Effector memory CD4-positive, alpha-beta T cell (primary cell): ENCODE measurements at regions not wholly inside any gene's neighbourhood (a gene's known extent, or its start where the extent isn't known, plus 50 kb on each side); places are given as distances from the start of the nearest gene placed in this dataset.

Source experiments
- DNase-seq, 3 donors: peaks; one replicate each; pipeline ENCODE4 v3.0.0-alpha.2; 2020
- H3K27ac ChIP-seq: 2 replicates; pipeline ENCODE4 v1.7.0; 2013; ENCODE audit warnings: mild to moderate bottlenecking, low read length, moderate library complexity; ENCODE audit not compliant: insufficient read depth, poor library complexity, severe bottlenecking
- H3K27me3 ChIP-seq: replicated peaks from 2 replicates; pipeline ENCODE4 v1.7.0; 2013; ENCODE audit warnings: mild to moderate bottlenecking, low read length; ENCODE audit not compliant: insufficient read depth, control insufficient read depth, poor library complexity, severe bottlenecking
- H3K36me3 ChIP-seq: 2 replicates; pipeline ENCODE4 v1.7.0; 2013; ENCODE audit warnings: mild to moderate bottlenecking, low read length, moderate library complexity; ENCODE audit not compliant: control insufficient read depth, insufficient read depth
- H3K4me1 ChIP-seq: 2 replicates; pipeline ENCODE4 v1.7.0; 2013; ENCODE audit warnings: low read length, mild to moderate bottlenecking; ENCODE audit not compliant: control insufficient read depth, insufficient read depth, poor library complexity, severe bottlenecking
- H3K4me3 ChIP-seq: 2 replicates; pipeline ENCODE4 v1.7.0; 2013; ENCODE audit warnings: low read length, low read depth, mild to moderate bottlenecking; ENCODE audit not compliant: insufficient read depth, poor library complexity, severe bottlenecking
- H3K9me3 ChIP-seq: 2 replicates; pipeline ENCODE4 v1.7.0; 2013; ENCODE audit warnings: mild to moderate bottlenecking, low read length, moderate library complexity; ENCODE audit not compliant: control insufficient read depth

DNA sequence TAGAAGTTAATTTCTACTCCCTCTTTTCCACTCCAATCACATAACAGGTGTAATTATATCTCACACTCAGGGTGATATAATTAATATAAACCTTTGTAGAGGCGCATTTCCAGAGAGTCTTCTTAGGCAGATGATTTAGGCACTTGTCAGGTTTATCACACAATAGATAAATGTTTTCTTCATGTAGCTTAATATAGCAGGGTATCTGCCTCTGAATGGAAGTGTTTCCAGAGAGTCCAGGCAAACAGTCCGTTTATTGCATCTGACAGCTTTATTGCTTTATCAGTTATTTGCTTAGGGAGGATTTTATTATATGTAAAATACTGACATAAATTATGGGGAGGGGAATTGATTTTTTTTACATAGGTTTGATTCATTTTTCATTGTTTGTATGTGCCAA lies 766.3 kb downstream of the SLC4A3 start:
- no peak for DNase-seq
- Histone ChIP-seq H3K27ac (no peak overlapping the region), H3K9me3 (no peaks in the 10 kb centered on the region), H3K4me1 (no peaks in the 10 kb centered on the region), H3K4me3 (no peak overlapping the region), H3K36me3 (no peaks in the 10 kb centered on the region), H3K27me3 (no peaks in the 10 kb centered on the region)

DNA sequence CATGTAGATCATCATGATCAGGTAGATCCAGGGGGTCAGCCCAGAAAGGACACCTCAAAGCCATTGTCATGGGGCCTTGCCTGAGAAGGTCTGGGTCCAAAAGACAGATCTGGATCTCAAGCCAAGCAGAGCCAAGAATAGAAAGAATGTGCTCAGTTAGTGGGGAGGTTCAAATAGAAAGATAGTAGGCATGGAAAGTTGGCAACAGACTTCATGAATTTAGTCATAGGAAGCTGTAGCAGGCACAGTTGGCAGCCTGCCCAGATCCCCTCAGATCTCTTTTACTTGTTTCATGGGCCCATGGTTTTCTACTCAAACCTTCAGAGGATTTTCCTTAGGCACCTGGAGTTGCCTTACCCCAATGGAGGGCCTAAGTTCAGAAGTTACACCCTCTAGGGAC lies 767.0 kb downstream of the SLC4A3 start:
- no peaks in the 10 kb centered on the region for H3K27me3 ChIP-seq
- no peaks in the 10 kb centered on the region for H3K4me1 ChIP-seq
- H3K27ac ChIP-seq: no peak overlapping the region
- no peaks in the 10 kb centered on the region for H3K36me3 ChIP-seq
- H3K9me3 ChIP-seq: no peaks in the 10 kb centered on the region
- H3K4me3 ChIP-seq: no peak overlapping the region
- DNase-seq: no peak

DNA sequence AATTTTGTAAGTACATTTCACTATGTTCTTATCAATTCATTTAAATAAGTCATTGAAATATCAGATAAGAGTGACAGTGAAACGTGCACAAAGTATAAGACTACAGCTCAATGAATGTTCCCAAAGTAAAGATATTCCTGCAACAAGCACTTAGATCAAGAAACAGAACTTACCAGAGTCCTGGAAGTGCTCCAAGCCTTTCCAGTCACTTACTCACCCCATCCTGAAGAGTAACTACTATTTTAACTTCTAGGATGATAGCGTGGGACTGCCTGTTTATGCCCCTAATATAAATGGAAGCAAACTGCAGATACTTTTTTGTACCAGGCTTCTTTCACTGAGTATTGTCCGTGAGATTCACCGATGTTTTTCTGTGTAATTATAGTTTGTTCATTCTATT lies 768.9 kb downstream of the SLC4A3 start:
- H3K27ac ChIP-seq: no peak overlapping the region
- no peaks in the 10 kb centered on the region for H3K4me1 ChIP-seq
- H3K9me3 ChIP-seq: no peaks in the 10 kb centered on the region
- no peak for DNase-seq
- H3K27me3 ChIP-seq: no peaks in the 10 kb centered on the region
- no peak overlapping the region for H3K4me3 ChIP-seq
- no peaks in the 10 kb centered on the region for H3K36me3 ChIP-seq

DNA sequence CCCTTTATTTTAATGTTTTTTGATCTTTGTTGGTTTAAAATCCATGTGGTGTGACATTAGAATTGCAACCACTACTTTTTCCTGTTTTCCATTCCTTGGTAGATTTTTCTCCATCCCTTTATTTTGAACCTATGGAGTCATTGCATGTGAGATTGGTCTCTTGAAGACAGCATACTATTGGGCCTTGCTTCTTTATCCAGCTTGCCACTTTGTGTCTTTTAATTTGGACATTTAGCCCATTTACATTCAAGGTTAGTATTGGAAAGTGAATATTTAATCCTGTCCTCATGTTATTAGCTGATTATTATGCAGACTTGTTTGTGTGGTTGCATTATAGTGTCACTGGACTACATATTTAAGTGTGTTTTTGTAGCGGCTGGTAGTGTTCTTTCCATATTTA lies 782.9 kb downstream of the SLC4A3 start:
- no peaks in the 10 kb centered on the region for H3K27me3 ChIP-seq
- no peak overlapping the region for H3K27ac ChIP-seq
- no peak overlapping the region for H3K4me3 ChIP-seq
- no peak for DNase-seq
- H3K9me3 ChIP-seq: no peaks in the 10 kb centered on the region
- H3K36me3 ChIP-seq: no peaks in the 10 kb centered on the region
- H3K4me1 ChIP-seq: no peaks in the 10 kb centered on the region

DNA sequence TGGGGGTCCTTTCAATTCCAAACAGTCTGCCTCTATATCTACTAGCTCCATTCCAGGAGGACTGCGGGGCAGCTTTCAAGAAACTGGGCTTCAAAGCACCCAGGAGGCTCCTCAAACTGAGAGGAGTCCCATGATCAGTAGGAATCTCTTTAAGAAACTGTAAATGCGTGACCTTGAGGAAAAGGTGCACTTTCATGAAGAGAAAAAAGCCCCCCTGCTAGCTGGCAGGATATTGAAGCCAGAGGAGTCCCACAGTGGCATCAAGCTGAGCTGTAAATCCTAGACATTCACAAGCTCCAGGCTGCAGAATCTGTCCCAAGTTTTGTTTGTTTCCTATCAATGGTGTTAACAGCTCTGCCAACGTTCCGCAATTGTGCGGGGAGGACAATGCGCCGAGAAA lies 790.1 kb downstream of the SLC4A3 start:
- H3K27me3 ChIP-seq: no peaks in the 10 kb centered on the region
- no peak overlapping the region for H3K4me3 ChIP-seq
- H3K4me1 ChIP-seq: no peaks in the 10 kb centered on the region
- no peaks in the 10 kb centered on the region for H3K9me3 ChIP-seq
- DNase-seq: no peak
- H3K36me3 ChIP-seq: no peaks in the 10 kb centered on the region
- H3K27ac ChIP-seq: no peak overlapping the region

DNA sequence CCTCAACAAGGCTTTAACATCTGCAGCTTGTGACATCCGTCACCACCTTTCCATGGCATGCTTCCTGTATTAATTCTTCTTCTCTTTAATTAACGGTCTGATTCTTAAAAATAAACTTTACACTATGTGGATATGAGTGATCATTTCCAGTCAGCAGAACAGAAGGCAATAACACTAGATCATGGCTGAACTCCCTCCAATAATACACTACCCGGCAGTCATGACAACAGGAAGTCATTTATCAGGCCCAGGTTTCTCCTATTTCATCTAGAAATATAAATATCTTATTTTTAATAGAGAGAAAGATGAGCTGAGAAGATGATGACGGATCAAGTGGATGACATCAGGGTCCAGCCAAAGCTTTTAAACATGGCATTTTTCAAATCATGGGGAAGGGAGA lies 792.2 kb downstream of the SLC4A3 start:
- Histone ChIP-seq H3K4me3 (no peak overlapping the region), H3K9me3 (no peaks in the 10 kb centered on the region), H3K36me3 (no peaks in the 10 kb centered on the region), H3K27ac (no peak overlapping the region), H3K4me1 (no peaks in the 10 kb centered on the region), H3K27me3 (no peaks in the 10 kb centered on the region)
- no peak for DNase-seq

DNA sequence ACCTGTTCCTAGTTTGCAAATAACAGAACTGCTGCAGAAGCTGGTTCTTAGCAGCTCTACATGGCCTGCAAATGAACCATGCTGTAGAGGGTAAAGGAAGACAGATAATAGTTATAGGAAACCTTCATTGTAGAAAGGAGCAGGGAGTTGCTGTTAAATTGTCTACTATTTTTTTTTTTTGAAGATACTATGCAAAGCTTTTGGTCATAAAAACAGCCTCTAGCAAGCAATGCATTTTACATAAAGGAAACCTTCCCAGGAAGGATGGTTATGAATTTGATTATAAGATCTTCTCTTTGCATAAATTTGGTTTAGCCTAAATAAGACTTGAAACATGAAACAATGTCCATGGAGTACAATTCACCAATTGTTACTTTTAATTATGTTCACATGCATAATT lies 793.4 kb downstream of the SLC4A3 start:
- Histone ChIP-seq H3K4me1 (no peaks in the 10 kb centered on the region), H3K9me3 (no peaks in the 10 kb centered on the region), H3K36me3 (no peaks in the 10 kb centered on the region), H3K4me3 (no peak overlapping the region), H3K27ac (no peak overlapping the region), H3K27me3 (no peaks in the 10 kb centered on the region)
- no peak for DNase-seq

DNA sequence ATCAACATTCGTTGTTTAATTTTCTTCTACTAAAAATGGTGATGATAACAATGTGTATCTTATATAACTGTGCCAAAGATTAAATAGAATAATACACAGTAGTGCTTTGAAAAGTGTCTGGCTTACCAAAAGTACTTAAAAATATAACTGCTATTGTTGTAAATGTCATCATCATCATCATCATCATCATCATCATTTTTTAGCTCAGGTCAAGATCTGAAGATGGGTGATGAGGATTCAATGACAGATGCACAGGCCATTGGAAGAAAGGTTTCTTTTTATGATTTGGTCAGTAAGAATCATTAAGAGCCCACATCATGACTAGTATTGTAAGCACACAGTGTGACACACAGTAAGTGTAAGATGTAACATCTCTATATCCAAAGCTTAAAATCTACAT lies 795.2 kb downstream of the SLC4A3 start:
- DNase-seq: no peak
- no peaks in the 10 kb centered on the region for H3K9me3 ChIP-seq
- H3K27ac ChIP-seq: no peak overlapping the region
- H3K36me3 ChIP-seq: no peaks in the 10 kb centered on the region
- H3K4me3 ChIP-seq: no peak overlapping the region
- no peaks in the 10 kb centered on the region for H3K4me1 ChIP-seq
- H3K27me3 ChIP-seq: no peaks in the 10 kb centered on the region

DNA sequence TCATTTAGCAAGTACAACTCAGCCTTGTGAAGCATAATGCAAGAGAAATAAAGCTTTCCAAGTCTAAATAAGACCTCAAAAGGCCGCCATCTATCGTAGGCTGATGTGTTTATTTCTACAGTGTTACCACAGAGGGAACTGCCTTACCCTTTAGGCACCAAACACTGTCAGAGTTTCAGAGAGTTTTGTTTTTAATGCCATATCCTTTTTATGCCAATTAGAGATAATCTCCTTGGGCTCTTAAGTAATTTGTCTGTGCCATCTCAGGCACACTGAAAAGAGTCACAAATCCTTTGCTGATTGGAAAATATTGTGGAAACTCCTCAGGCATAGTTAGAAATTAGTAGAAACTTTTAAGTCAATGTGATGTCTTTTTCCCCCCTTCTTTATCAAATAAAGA lies 797.1 kb downstream of the SLC4A3 start:
- no peaks in the 10 kb centered on the region for H3K9me3 ChIP-seq
- no peak for DNase-seq
- H3K4me3 ChIP-seq: no peak overlapping the region
- no peaks in the 10 kb centered on the region for H3K36me3 ChIP-seq
- H3K27ac ChIP-seq: no peak overlapping the region
- H3K4me1 ChIP-seq: no peaks in the 10 kb centered on the region
- H3K27me3 ChIP-seq: no peaks in the 10 kb centered on the region

DNA sequence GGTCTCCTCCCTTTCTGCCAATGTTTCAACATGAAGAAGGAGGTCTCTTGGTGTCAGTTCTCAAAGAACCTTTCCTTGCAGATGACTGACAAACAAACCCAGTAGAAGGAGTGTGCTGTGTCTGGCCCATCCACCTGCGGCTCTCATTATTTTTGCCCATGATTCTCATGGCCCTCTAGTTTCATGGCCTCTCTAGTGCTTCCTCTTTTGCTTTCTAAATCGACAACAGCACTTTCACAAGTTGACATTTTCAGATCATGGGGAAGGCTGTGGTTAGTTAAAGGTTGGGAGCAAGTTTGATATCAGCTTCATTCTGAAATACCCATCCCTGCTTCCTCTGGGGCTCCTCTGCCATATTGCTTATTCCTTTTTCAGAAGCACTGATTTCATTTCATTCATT lies 805.2 kb downstream of the SLC4A3 start:
- H3K9me3 ChIP-seq: no peaks in the 10 kb centered on the region
- no peaks in the 10 kb centered on the region for H3K36me3 ChIP-seq
- H3K27me3 ChIP-seq: no peaks in the 10 kb centered on the region
- no peak overlapping the region for H3K4me3 ChIP-seq
- DNase-seq: no peak
- H3K27ac ChIP-seq: no peak overlapping the region
- no peaks in the 10 kb centered on the region for H3K4me1 ChIP-seq

DNA sequence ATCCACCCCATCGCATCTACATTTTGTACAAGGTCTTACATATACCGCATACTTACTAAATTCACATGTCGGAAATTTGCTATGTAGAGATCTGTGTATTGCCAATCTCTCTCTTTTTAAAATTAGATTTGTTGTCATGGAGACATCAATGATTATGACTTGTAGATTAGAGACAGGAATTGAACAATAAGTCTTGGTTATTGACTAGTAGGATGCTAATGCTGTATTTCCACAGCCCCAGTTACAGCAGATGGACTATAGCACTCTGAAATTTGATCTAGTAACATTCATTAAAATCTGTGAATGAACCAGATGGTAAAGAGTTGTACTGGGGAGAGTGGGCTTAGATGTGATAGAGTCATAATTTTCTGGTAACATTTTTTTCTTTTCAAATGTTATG lies 805.7 kb downstream of the SLC4A3 start:
- DNase-seq: no peak
- H3K4me3 ChIP-seq: no peak overlapping the region
- no peaks in the 10 kb centered on the region for H3K27me3 ChIP-seq
- no peaks in the 10 kb centered on the region for H3K36me3 ChIP-seq
- H3K4me1 ChIP-seq: no peaks in the 10 kb centered on the region
- H3K9me3 ChIP-seq: no peaks in the 10 kb centered on the region
- no peak overlapping the region for H3K27ac ChIP-seq
